CD1c-positive myeloid dendritic cell (primary cell): ENCODE measurements at regions not wholly inside any gene's neighbourhood (a gene's known extent, or its start where the extent isn't known, plus 50 kb on each side); places are given as distances from the start of the nearest gene placed in this dataset.
"Not testable (repeated sequence)": the region's sequence is repeated elsewhere in the genome, so short reads cannot be mapped to it uniquely, and the experiment has no call there.

Experiments
- DNase-seq: peaks from one replicate; pipeline ENCODE4 v3.0.0-alpha.2; 2016; ENCODE audit errors: extremely low spot score

DNA sequence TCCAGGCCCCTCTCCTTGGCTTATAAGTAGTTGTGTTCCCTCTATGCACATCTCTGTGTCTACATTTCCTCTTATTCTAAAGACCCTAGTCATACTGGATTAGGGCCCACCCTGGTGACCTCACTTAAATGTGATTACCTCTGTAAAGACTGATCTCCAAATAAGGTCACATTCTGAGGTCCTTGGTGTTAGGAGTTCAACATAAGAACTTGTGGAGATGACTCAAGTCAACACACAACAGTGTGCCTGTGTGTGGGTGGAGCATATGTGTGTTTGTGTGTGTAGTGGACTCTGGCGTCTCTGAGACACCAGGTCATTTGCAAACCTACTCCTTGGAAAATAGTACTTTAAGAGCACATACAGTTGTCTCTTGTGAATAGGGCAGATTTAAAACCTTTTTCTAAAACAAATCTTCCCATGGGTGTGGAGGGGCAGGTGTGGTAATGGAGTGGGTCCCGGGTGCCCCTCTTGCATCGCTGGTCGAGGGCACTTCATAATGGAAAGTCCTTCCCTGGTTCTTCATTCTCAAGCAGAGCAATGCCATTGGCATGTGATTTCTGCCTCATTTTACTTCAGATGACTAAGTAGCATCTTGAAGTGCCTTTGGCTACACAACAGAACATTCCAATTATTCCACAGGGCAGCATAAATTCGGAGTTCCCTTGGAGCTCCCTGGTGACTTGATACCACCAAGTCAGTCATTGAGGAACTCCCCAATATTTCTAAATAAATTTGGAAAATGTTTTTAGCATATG, 84.4 kb downstream of the C9orf152 start:
- no peak for DNase-seq

DNA sequence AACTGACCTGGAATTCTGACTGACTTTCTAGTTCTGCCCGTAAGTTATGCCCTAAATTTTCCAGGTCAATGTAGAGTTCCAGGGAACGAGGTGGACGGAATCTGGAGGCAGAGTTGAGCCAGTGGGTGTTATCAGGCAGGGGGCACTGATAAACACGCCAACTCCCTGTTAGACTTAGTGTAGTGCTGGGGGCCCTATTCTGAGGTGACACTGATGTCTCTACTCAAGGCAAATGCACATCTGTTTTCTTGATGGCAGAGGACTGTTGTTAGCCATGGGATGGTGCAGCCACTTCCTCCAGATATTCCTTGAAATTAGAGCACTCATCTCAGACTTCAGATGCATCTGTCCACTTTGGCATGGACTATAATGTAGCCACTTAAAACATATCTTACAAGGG, 83.5 kb downstream of the C9orf152 start:
- no peak for DNase-seq

DNA sequence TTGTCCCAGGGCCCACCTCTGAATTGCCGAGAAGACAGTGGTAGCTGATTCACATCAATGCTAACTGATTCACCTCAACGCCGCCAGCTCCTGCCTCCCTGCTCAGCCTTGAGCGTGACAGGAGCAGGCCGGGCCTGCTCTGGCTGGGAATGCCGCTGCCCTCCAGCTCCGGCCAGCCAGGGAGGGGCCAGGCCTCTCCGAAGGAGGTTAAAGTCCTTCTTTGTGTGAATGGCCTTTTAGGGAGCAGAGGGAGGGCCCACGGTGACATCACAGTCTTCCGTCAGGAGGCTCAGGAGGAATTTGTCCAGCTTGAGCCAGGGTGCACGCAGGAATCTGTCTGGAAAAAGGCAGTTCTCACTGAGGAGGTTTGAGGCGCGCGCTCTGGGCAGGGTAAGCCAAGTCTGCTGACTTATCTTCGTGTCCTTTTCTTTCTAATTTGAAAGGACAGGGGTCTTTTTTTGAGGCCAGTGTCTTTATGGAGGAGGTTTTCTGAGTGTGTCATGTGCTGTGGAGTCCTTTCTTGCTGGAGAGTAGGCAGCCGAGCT, 82.7 kb downstream of the C9orf152 start:
- DNase-seq = no peak

DNA sequence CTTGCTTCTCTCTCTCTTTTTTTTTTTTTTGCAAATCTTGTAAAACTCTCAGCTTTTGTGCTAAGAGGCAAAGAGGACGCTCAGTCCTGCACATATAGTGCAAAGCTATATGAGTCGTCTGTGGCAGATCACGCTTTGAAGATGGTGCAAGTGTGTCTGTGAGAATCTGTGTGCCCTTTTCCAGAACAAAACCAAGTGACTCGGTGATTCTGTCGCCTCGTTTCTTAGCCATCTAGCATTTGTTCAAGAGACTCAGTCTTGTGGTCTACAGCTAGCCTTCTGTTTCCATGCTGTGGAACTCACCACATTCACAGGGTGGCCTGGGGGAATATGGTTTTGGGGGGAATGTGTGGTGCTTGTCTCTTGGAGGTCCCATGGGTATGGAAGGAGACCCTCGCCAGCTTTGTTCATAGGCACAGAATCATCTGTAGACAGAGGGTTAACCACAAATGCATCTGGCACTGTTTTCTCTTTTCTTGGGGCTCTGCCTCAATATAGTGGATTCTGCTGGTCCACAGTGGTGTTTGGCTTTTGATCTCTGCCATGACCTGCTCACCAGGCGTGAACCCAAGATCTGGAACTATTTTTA, 82.1 kb downstream of the C9orf152 start:
- no peak for DNase-seq

DNA sequence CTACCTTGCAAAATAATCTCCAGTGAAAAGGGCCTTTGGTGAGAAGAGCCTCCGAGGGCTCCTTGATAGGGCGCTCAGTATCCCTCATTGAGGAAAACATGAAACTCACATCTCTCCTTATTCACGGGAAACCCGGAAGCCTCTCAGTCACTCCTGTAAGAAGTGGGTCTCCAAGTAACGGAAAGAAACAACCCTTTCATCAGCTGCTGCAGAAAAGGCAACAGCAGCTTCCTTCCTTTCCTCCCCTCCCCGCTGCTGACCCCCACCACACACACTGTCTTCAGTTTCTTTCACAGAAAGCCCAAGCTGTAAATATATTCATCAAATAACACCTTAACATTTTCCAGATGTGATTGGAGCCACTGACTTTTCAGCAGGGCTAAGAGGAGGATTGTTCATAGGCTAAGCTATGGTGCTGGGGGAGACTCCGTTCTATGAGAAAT, 81.4 kb downstream of the C9orf152 start:
- DNase-seq = no peak

DNA sequence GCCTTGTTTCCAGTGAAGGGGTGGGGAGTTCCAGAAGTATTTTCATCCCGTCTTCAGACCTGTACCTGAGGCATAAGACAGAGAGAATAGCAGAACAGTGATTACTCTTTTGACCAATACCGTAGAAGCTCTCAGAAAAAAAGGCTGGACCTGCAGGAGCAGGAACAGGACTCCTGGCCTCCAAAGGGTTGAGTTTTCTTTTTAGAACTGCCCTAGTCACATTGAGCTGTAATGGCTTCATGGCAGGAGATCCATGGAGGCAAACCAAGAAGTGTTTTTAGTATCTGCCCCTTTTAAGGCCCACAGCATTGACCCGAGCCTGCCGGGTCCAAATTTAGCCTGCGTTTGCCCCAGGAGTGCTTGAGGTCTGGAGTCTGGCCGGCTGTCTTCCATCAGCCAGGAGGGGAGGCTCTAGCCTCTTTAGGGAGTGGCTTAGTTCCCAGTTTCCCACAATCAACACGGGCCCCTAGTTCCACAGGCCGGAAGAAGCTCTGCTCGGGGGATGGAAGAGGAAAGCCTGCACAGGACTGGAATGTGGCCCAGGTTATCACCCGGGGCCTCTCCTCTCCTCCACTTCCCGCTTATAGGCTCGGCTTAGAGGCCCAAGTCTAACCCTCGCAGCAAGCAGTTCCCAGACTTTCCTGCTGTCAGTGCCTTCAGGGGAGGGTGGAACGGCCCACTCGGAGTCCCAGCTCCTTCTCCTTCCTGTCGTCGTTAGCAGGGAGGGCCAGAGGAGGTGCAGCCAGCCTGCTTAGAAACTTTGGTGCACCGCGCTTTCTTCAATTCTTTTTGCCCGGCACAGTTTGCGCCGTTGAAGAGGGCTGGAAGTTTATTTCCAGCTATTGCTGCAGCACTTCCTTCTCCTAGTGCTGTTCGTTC, 80.7 kb downstream of the C9orf152 start:
- DNase-seq = peak; percentile 9

DNA sequence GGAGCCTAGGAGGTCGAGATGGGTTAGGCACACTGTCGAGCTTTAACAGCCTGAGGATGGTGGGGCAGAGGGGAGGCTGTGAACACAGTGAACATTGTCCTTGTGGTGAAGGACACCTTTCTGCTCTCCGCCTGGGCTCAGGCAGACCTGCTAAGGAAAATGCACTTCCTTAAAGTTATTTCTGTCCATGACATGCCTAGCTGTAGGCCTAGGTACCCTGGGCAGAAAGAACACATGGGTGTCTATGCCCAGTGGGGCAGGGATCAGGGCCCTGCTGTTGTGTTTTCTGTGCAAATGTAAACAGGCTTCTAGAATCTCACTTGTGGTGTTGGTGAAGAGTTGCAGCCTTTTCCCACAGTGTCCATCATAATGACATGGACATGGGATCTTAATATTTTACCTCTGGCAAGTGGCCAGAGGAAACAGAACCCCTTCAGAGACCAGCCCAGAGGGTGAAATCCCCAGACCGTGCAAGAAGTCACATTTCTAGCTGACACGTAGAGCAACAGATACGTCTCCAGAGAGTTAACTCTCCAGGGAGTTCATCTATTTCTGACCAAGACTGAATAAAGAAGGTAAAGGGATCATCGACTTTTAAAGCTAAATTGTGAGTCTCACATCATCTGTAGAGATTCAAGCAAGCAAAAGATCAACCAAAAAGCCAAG, 79.2 kb downstream of the C9orf152 start:
- no peak for DNase-seq

DNA sequence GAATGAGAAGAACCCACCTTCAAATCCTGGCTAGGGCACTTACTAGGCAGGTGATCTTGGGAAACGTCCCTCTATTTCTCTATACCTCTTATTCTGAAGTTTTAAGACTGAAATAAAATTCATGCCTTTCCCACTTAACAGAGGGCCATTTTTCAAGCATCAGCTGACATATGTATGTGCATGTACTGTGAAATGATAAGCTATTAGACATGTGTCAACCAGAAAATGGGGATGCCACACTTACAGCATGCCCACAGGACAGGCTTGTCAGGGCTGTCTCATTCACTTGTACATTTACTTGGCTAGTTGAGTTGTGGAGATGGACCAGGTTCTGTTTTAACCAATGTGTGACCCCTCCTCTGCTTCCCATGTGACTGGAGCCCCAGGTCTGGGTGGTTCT, 78.5 kb downstream of the C9orf152 start:
- no peak for DNase-seq

DNA sequence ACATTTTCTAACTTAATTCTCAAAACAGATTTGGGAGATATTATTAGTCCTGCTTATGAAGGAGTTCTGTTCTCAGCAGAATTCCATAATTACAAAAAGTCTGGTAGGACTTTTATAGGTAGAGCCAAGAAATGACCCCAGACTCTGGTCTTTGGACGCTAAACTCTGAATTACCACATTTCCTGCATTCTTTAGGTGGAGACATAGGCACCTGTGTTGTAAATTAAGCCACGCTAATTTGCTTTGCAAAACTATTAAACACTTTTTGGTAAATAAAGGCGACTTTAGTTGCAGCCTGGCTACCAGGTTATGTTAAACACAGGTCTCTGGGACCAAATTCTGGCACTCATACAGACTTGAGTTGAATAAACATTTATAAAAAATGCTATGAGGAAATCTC, 77.7 kb downstream of the C9orf152 start:
- no peak for DNase-seq

DNA sequence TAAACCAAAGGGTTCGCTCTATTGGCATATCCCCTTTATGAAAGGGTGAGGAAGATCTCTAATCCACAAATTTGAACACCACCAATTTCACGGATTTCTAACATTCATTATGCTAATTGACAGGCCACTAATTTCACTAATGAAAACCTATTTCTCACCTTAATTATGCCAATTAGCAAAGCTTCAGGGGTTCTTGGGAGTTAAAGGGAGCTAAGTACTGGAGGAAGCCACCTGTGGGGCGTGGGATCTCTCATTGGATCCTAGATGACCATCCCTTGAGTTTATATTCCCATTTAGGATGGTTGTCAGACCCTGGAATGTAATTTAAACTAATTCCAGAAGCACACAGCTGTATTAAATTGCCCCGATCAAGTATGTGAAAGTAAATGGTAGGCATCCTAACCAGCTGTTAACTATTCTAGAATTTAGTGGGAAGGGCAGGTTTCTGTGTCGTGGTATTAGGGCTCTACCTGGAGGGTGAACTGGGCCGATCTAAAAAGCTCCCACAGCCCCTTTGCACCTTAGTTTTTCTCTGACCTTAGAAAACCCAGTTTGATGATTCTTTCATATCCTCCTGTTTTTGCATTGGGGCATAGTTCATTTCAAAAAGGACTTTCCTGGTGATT, 77.1 kb downstream of the C9orf152 start:
- DNase-seq = no peak

DNA sequence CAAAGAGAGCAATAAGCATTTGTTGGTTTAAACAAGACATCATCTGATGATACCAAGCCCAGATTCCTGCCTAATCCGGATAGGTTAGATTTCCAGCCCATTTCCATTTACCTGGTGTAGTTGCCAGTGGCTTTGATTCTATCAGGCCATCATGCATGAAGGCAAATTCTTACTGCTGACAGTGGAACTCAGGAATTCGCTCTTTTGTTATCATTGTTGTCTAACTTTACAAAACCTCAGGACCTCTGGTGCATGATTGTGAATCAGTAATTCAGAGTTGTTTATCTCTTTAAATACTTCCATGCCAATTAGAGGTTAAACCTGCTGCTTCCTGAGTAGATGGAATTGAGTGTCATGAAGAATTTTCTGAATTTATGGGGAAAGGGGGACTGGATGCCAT, 76.5 kb downstream of the C9orf152 start:
- DNase-seq = no peak

DNA sequence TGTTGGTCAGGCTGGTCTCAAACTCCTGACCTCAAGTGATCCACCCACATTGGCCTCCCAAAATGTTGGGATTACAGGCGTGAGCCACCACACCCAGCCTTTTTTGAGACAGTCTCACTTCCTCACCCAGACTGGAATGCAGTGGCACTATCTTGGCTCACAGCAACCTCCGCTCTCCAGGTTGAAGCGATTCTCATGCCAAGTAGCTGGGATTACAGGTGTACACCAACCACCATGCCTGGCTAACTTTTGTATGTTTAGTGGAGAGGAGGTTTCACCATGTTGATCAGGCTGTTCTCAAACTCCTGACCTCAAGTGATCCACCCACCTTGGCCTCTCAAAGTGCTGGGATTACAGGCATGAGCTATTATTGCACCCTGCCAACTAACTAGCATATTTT, 75.4 kb downstream of the C9orf152 start:
- DNase-seq = not testable (repeated sequence)

DNA sequence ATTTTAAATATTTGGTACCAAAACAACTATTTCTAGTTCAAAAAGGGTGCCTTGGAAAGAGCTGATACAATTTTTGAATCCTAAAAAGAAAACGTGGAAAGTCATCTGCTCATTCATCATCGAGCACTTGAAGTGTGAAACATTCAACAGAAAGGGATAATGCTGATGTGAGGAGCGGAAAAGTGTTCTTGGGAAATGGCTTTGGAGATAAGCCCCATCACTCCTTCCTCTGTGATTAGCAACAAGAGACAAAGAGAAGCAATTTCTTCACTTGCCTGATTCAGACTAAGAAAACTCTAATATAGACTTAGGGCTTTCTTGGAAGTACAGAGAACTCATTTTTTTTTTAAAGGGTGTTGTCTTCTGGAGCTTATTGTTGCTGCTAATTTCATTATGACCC, 74.9 kb downstream of the C9orf152 start:
- no peak for DNase-seq

DNA sequence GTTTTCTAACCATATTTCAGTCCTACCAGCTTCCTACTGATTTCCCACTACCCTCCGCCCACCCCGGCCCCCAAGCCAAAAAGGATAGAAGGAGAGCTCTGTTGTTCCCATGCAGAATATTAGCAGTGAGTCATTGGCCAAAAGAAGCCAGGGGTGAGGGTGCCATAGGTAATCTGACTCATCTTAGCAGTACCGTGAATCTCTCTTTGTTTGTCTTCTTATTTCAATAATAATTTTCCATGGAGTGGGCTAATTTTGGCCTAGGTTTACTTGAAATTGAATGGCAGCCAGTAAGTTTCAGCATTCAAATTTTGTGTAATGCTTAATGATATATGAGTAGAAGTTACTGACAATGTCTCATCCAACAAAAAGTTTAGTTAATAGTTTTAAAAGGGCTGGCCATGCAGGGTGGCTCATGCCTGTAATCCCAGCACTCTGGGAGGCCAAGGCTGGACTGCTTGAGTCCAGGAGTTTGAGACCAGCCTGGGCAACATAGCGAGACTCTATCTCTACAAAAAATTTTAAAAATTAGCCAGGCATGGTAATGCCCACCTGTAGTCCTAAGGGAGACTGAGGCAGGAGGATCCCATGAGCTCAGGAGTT, 74.2 kb downstream of the C9orf152 start:
- DNase-seq = no peak

DNA sequence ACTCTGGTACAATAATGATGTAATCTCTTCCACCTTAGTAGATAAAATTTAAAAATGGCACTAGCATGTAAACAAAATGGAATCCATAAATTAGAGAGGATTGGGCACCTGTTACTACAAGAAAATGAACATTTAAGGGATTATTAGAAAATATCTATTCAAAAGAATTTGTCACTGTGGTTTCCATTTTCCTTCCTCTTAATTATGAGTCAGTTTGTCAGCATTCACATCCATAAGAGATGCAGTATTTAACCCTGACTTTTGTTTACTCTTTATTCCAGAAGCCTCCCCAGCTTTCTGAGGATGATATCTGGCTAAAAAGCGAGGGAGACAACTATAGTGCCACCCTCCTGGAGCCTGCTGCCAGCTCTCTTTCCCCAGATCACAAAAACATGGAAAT, 72.1 kb downstream of the C9orf152 start:
- DNase-seq = no peak

DNA sequence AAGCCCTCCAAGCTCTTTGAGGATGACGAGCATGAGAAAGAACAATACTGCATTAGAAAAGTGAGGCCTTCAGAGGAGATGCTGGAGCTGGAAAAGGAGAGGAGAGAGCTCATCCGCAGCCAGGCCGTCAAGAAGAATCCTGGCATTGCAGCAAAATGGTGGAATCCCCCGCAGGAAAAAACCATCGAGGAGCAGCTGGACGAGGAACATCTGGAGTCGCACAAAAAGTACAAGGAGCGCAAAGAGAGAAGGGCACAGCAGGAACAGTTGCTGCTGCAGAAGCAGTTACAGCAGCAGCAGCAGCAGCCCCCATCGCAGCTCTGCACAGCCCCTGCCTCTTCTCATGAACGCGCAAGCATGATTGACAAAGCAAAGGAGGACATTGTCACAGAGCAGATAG, 71.2 kb downstream of the C9orf152 start:
- DNase-seq = no peak

DNA sequence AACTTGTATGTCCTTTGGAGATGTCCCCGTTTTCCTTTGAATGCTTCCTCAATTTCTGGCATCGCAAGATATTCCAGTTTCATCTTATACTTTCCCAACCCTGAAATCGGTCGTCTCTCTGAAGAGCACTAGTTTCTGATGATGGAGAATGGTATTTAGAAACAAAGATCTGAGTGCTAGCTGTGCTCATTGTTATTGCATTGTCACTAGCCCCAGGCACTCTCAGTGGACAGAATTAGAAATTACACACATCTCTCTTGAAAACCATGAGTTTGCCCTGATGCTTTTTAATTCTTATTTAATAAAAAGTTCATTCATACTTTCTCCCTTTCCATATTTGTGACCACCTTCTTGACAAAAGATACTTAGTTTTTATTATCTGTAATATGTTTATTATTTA, 67.7 kb downstream of the C9orf152 start:
- DNase-seq = no peak

DNA sequence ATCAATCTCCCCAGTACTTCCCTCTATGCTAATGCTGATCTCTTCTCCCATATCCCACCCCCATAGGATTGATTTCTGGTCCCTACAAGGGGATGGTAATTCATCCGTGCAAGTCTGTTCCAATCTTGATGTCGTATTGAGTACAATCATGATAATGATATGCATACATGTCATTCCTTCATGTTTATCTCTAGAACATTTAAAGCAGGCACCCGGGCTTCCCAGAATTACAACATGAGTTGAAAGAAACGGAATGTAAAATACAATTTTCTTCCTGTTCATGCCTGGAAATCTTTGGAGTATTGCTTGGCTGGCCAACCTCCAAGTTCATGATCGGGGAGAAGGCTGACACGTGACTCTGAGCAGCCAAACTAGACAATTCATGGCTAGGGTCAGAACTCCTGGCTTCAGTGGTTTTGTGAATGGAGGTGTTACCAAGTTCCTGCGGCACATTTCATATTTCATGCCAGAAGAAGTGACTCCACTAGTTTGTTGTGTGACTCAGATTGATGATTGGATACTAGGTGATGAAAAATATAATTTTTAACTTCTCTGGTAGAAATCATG, 66.6 kb downstream of the C9orf152 start:
- DNase-seq = no peak

DNA sequence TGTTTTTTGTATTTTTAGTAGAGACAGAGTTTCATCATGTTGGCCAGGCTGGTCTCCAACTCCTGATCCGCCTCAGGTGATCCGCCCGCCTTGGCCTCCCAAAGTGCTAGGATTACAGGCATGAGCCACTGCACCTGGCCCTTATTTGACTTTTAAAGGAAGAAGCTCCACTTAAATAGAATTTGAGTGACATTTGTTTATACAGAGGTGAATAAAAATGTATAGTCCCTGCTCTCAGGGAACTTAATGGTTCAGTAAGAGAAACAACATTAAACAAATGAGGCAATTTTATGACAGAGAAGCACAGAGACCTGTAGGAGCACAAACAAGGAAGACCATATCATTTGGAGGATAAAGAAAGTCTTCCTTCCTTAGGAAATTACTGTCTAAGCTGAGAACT, 65.7 kb downstream of the C9orf152 start:
- DNase-seq = no peak

DNA sequence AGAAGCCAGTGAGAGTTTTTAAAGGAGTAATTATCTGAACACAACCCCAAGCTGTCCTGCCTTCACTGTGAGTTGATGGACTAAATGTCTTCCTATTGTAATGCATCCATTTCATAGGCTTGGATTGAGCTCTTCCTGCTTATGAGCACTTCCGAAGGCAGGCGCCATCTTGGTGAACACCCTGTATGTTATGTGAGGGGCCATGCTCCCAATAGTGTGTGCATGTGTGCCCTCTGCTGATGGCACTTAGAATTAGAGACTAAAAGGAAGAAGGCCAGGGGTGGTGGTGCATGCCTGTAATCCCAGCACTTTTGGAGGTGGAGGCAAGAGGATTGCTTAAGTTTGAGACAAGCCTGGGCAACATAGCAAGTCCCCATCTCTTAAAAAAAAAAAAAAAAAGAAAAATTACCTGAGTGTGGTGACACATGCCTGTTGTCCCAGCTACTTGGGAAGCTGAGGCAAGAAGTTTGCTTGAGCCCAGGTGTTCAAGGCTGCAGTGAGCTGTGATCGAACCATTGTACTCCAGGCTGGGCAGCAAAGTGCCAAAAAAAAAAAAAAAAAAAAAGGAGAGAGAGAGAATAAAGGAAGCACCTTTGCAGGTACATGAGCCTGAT, 65.0 kb downstream of the C9orf152 start:
- DNase-seq = no peak
